K562 (cell line): ENCODE measurements at regions not wholly inside any gene's neighbourhood (a gene's known extent, or its start where the extent isn't known, plus 50 kb on each side); places are given as distances from the start of the nearest gene placed in this dataset.

Experiments used
- ATAC-seq: fragments of 200-7000 bp; cut with Tn5 transposase; 3 replicates; pipeline ENCODE4 v1.9.1; 2020; ENCODE audit warnings: moderate library complexity
- BruUV-seq: library from RNA; stranded (reverse); fragments of 400-500 nt; replicated peaks from 2 replicates; lab custom pipeline; 2021; lab: Mats Ljungman, UMichigan
- CTCF ChIA-PET: fragments of 300-600 bp; formaldehyde crosslinking; extraction: SDS; loops from one replicate; lab custom pipeline; 2021; ENCODE audit warnings: low intra/inter-chr PET ratio; lab: Yijun Ruan, JAX
- POLR2A ChIA-PET: fragments of 300-600, 350-650 bp; sonication (Branson Sonifier 250); formaldehyde crosslinking; extraction: SDS; loops from one replicate; lab custom pipeline; 2021; ENCODE audit warnings: antibody characterized with exemption, inconsistent platforms; lab: Yijun Ruan, JAX
- DNase-seq, 4 experiments: peaks; one replicate each; pipeline versions ENCODE4 v3.0.0 to v3.0.0-alpha.2; 2011 to 2018; ENCODE audit warnings: low spot score in 3 of 4, mixed read lengths in 3 of 4; ENCODE audit errors: extremely low read depth in 1 of 4
- FAIRE-seq: peaks from 2 replicates; lab custom pipeline; 2011; peaks lifted over from hg19 to GRCh38; lab: Jason Lieb, UNC
- H2AFZ ChIP-seq: 2 replicates; pipeline ENCODE4 v1.6.0; 2011; ENCODE audit warnings: low read depth, low read length, control low read depth, inconsistent platforms
- H3K27ac ChIP-seq: fragments of 200-600 bp; 3 replicates; pipeline ENCODE4 v1.8.0; 2011; ENCODE audit warnings: low read depth, mild to moderate bottlenecking, control low read depth, inconsistent platforms, low read length, moderate library complexity, mixed read lengths; ENCODE audit errors: extremely low read depth
- H3K27me3 ChIP-seq, 2 experiments: fragments of 300-600 bp in 1 of 2; 2 replicates in 1 of 2; 3 replicates in 1 of 2; pipeline versions ENCODE4 v1.6.0 to v1.8.0; 2011; ENCODE audit warnings: inconsistent platforms in 2 of 2, low read length in 2 of 2, mild to moderate bottlenecking in 1 of 2, mixed read lengths in 1 of 2, moderate library complexity in 1 of 2; ENCODE audit not compliant: control insufficient read depth in 2 of 2, insufficient read depth in 2 of 2
- H3K36me3 ChIP-seq: fragments of 300-600 bp; 3 replicates; pipeline ENCODE4 v1.8.0; 2011; ENCODE audit warnings: mild to moderate bottlenecking, low read length, inconsistent platforms; ENCODE audit not compliant: control insufficient read depth, insufficient read depth
- H3K4me1 ChIP-seq, 2 experiments: fragments of 200-600 bp in 1 of 2; replicated peaks in 1 of 2; 2 replicates in 1 of 2; 3 replicates in 1 of 2; pipeline versions ENCODE4 v1.5.1 to v1.8.0; 2011; ENCODE audit warnings: inconsistent platforms in 2 of 2, low read length in 2 of 2, mild to moderate bottlenecking in 1 of 2, mixed read lengths in 1 of 2, moderate library complexity in 1 of 2; ENCODE audit not compliant: control insufficient read depth in 2 of 2, insufficient read depth in 2 of 2
- H3K4me2 ChIP-seq: 2 replicates; pipeline ENCODE4 v1.6.1; 2011; ENCODE audit warnings: low read length, control low read depth, inconsistent platforms, mixed read lengths; ENCODE audit not compliant: insufficient read depth
- H3K4me3 ChIP-seq: fragments of 200-600 bp; sonication (generic), shearing (Covaris generic); 2 replicates; pipeline ENCODE4 v1.5.1; 2016; ENCODE audit warnings: control low read depth, inconsistent platforms
- H3K79me2 ChIP-seq: fragments of 200-600 bp; 3 replicates; pipeline ENCODE4 v1.8.0; 2011; ENCODE audit warnings: low read length, inconsistent platforms; ENCODE audit not compliant: control insufficient read depth, insufficient read depth
- H3K9ac ChIP-seq, 2 experiments: 2 replicates each; pipeline versions ENCODE4 v1.6.0 to v1.6.1; 2011; ENCODE audit warnings: low read depth in 2 of 2, low read length in 2 of 2, control low read depth in 1 of 2, inconsistent platforms in 1 of 2, mild to moderate bottlenecking in 1 of 2, mixed read lengths in 1 of 2; ENCODE audit not compliant: insufficient read depth in 1 of 2
- H3K9me1 ChIP-seq: one replicate; pipeline ENCODE4 v1.6.0; 2011; ENCODE audit warnings: inconsistent platforms, mild to moderate bottlenecking, low read length, moderate library complexity; ENCODE audit not compliant: control insufficient read depth, insufficient read depth
- H3K9me3 ChIP-seq: replicated peaks from 2 replicates; pipeline ENCODE4 v1.5.1; 2011; ENCODE audit warnings: low read depth, low read length, inconsistent platforms; ENCODE audit not compliant: control insufficient read depth, insufficient read depth
- H4K20me1 ChIP-seq: replicated peaks from 2 replicates; pipeline ENCODE4 v1.6.1; 2011; ENCODE audit warnings: low read length, inconsistent platforms, mixed read lengths; ENCODE audit not compliant: control insufficient read depth, insufficient read depth
- CXXC5 ChIP-seq: fragments of 250-450 bp; sonication (Bioruptor Pico); IDR thresholded peaks from 2 replicates; pipeline ENCODE4 v1.8.0; 2022; ENCODE audit warnings: inconsistent platforms, mild to moderate bottlenecking, moderate library complexity
- FOSL1 ChIP-seq: fragments of 200-800 bp; sonication (Bioruptor generic); conservative IDR thresholded peaks from 2 replicates; pipeline ENCODE4 v1.6.1; 2016; ENCODE audit warnings: missing genetic modification characterization, missing compliant biosample characterization
- KDM1A ChIP-seq, 2 experiments: fragments of 450-650 bp; IDR thresholded peaks; 2 replicates each; pipeline ENCODE4 v1.6.1; 2016; ENCODE audit warnings: mild to moderate bottlenecking in 2 of 2
- MCM3 ChIP-seq: fragments of 450-650 bp; IDR thresholded peaks from 2 replicates; pipeline ENCODE4 v1.6.1; 2016
- WGBS: fragments of 100-300 bp; shearing (Covaris generic); methylation state at CpG from one replicate; pipeline ENCODE4 v1.1.6; 2016; ENCODE audit warnings: low coverage, mixed read lengths; ENCODE audit not compliant: insufficient coverage; ENCODE audit errors: missing lambda C conversion rate; 5-methylcytosine and 5-hydroxymethylcytosine counted together
- in situ Hi-C: fragments of 300-500 bp; cut with MboI; formaldehyde crosslinking; loops from 4 replicates; pipeline ENCODE4 v1.15.0; 2018; ENCODE audit warnings: inconsistent platforms, mixed read lengths
- intact Hi-C: fragments of 100-400 bp; cut with micrococcal nuclease; formaldehyde crosslinking; loops from 2 replicates; pipeline ENCODE4 v1.14.2; 2022
- TF ChIP-seq, protein P1 (sequence below): fragments of 450-650 bp; conservative IDR thresholded peaks from 2 replicates; pipeline ENCODE4 v1.6.1; 2016; ENCODE audit warnings: missing genetic modification characterization, low read depth, mild to moderate bottlenecking, control low read depth, missing compliant biosample characterization
- TF ChIP-seq, protein P2 (sequence below): fragments of 450-650 bp; IDR thresholded peaks from 2 replicates; pipeline ENCODE4 v1.6.1; 2016
- TF ChIP-seq, protein P3 (sequence below): fragments of 150-350 bp; conservative IDR thresholded peaks from 2 replicates; pipeline ENCODE4 v1.6.1; 2014; ENCODE audit warnings: low read length

DNA sequence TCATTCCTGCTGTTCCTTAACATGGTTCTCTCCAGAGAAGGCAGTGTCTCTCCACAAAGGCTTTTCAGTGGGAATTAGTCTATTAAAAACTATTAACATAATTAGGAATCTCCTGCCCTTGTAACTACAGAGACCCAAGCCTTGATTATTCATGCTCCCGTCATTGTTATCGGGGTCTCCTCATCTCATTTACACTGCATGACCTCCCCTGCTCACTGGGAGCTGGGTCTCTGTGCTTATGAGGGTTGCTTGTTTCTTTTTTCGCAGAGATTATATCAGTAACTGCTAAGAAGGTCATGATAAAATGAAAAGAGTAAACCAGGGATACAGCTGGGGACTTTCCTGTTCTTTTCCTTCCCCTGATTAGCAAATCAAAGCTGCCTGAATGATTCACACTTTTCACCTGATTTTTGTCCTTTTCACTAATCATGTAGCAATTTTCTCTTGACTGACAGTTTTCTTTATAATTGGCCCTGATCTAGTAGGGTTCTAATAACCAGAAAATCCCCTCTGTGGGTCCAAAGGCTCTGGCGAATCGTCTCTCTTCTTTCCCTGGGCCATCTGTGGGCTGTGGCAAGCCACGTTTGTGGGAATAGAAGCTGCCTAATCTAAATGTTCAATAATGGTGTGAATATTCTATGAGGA, 116.5 kb upstream of the BARHL2 start:
- POLR2A ChIA-PET = no interaction called here
- Histone ChIP-seq H3K4me1 (peaks cover 8 to 9% of the 10 kb centered on the region in 2 experiments; a peak in 4 of 5 replicates), H3K27me3 (no peaks in the 10 kb centered on the region), H2AFZ (no peak overlapping the region), H3K9ac (no peak overlapping the region), H4K20me1 (no peaks in the 10 kb centered on the region), H3K4me3 (no peak overlapping the region), H3K27ac (no peak overlapping the region), H3K9me1 (no peaks in the 10 kb centered on the region), H3K4me2 (no peak overlapping the region), H3K79me2 (peaks cover 8% of the 10 kb centered on the region; the same call in 1 of the 3 replicates), H3K9me3 (no peaks in the 10 kb centered on the region; the same call in 1 of the 2 replicates), H3K36me3 (peaks cover 23% of the 10 kb centered on the region)
- DNase-seq (no peak), FAIRE-seq (peak; percentile 19), ATAC-seq (no peak)
- BruUV-seq = no TSS peak
- CTCF ChIA-PET = no interaction called here
- intact Hi-C loops = no loop called here
- WGBS = 41% methylated on average over 4 of the region's 6 CpGs
- TF ChIP-seq, protein P1, sequence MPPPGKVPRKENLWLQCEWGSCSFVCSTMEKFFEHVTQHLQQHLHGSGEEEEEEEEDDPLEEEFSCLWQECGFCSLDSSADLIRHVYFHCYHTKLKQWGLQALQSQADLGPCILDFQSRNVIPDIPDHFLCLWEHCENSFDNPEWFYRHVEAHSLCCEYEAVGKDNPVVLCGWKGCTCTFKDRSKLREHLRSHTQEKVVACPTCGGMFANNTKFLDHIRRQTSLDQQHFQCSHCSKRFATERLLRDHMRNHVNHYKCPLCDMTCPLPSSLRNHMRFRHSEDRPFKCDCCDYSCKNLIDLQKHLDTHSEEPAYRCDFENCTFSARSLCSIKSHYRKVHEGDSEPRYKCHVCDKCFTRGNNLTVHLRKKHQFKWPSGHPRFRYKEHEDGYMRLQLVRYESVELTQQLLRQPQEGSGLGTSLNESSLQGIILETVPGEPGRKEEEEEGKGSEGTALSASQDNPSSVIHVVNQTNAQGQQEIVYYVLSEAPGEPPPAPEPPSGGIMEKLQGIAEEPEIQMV (tag) = no peak
- TF ChIP-seq KDM1A (IDR thresholded peaks at IDR 0.05) = 0 out of 4 replicates have a peak, but pooled peaks of 1 of the 2 experiments have one; percentile 27
- in situ Hi-C loops = no loop called here

DNA sequence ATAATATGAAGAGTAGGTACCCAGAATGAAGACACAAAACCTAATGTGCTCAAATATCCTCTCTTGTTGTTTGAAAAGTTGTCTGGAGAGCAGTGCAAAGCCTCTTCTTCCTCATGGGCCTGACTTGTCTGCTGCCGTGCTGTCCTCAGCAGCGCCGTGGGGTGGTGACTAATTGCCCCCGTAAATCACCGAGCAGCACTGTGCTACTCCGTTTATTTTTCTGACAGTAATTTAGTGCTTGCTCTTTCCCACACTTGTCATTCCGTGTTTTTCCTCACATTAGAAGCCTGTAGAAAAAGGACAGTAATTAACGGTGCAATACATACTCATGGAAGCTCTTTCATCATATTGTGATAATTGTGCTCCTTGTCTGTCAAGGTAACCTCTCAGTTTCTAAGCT, 114.8 kb upstream of the BARHL2 start:
- H3K4me1 ChIP-seq = peaks cover 11 to 14% of the 10 kb centered on the region in 2 experiments; a peak in 4 of 5 replicates
- WGBS = 13% methylated on average over 8 of the region's 8 CpGs
- peak in 2 of 4 experiments; percentile 57 to 62 for DNase-seq
- CTCF ChIA-PET = no interaction called here
- in situ Hi-C loops (no loop called here), intact Hi-C loops (no loop called here)
- BruUV-seq = no TSS peak
- H4K20me1 ChIP-seq = no peaks in the 10 kb centered on the region; the same call in 1 of the 2 replicates
- peaks cover 11% of the 10 kb centered on the region; the same call in 2 of the 3 replicates for H3K36me3 ChIP-seq
- no peak overlapping the region; the same call in 1 of the 2 replicates for H3K4me2 ChIP-seq
- H3K9ac ChIP-seq = no peak overlapping the region
- no peak for FAIRE-seq
- H3K27ac ChIP-seq = no peak overlapping the region
- peaks cover 2% of the 10 kb centered on the region for H3K9me1 ChIP-seq
- no peak overlapping the region for H2AFZ ChIP-seq
- H3K9me3 ChIP-seq = no peaks in the 10 kb centered on the region
- POLR2A ChIA-PET = interaction anchor here (0.9 to 1.8 kb wide), 2 partner anchors 19 to 58 kb away, joined by 3 to 5 read pairs; no protein-coding TSS in a partner anchor
- peaks cover 3% of the 10 kb centered on the region; the same call in 1 of the 3 replicates for H3K79me2 ChIP-seq
- ATAC-seq = peak; percentile 95
- H3K27me3 ChIP-seq = no peaks in the 10 kb centered on the region
- no peak overlapping the region for H3K4me3 ChIP-seq
- TF ChIP-seq FOSL1 (tag) (peak; percentile 41), MCM3 (no peak), CXXC5 (peak; percentile 38; the same call in 1 of the 2 replicates)
- TF ChIP-seq, protein P2, sequence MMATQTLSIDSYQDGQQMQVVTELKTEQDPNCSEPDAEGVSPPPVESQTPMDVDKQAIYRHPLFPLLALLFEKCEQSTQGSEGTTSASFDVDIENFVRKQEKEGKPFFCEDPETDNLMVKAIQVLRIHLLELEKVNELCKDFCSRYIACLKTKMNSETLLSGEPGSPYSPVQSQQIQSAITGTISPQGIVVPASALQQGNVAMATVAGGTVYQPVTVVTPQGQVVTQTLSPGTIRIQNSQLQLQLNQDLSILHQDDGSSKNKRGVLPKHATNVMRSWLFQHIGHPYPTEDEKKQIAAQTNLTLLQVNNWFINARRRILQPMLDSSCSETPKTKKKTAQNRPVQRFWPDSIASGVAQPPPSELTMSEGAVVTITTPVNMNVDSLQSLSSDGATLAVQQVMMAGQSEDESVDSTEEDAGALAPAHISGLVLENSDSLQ = peak; percentile 86
- TF ChIP-seq, protein P3, sequence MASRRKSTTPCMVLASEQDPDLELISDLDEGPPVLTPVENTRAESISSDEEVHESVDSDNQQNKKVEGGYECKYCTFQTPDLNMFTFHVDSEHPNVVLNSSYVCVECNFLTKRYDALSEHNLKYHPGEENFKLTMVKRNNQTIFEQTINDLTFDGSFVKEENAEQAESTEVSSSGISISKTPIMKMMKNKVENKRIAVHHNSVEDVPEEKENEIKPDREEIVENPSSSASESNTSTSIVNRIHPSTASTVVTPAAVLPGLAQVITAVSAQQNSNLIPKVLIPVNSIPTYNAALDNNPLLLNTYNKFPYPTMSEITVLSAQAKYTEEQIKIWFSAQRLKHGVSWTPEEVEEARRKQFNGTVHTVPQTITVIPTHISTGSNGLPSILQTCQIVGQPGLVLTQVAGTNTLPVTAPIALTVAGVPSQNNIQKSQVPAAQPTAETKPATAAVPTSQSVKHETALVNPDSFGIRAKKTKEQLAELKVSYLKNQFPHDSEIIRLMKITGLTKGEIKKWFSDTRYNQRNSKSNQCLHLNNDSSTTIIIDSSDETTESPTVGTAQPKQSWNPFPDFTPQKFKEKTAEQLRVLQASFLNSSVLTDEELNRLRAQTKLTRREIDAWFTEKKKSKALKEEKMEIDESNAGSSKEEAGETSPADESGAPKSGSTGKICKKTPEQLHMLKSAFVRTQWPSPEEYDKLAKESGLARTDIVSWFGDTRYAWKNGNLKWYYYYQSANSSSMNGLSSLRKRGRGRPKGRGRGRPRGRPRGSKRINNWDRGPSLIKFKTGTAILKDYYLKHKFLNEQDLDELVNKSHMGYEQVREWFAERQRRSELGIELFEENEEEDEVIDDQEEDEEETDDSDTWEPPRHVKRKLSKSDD = no peak
